CMK (cell line): ENCODE measurements at regions not wholly inside any gene's neighbourhood (a gene's known extent, or its start where the extent isn't known, plus 50 kb on each side); places are given as distances from the start of the nearest gene placed in this dataset.

ENCODE experiments used
- DNase-seq: peaks from one replicate; pipeline ENCODE4 v3.0.0-alpha.2; 2010; ENCODE audit warnings: low read depth

DNA sequence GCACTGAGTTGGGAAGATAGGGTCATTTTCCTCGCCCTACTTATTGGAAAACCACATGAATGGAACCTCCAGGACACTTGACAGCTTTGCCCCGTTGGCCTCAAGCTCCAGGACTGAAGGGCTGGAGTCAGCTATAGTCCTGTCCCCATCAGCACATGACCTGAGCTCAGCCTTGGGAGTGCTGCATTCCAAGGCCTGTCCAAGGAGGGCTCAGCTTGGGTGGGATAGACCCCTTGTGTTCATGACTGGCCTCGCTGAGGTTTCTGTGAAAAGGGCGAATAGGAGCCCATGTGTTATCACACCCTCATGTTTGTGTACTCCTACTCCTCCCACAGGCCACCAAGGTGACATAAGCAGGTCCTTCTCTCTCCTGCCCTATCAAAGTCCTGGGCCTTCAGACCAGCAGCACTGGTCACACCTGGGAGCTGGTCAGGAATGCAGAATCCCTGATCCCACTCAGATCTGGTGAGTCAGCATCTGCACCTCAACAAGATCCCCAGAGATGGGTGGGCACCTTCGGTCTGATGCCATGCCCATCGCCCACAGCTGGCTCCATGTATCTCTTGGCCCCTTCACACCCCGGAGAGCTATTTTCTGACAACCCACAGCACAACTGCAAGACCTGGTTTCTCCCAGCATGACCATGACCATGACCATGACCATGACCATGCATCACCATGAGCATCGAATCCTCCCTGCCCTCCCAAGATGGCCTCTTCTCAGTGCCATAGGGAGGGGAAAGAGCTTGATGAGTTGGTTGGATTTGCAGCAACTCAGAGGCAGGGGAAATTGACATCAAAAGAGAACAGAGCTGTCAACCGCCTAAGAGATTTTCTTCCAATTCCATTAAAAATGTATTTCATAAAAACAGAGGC lies 83.0 kb upstream of the RAB6C start:
- no peak for DNase-seq

DNA sequence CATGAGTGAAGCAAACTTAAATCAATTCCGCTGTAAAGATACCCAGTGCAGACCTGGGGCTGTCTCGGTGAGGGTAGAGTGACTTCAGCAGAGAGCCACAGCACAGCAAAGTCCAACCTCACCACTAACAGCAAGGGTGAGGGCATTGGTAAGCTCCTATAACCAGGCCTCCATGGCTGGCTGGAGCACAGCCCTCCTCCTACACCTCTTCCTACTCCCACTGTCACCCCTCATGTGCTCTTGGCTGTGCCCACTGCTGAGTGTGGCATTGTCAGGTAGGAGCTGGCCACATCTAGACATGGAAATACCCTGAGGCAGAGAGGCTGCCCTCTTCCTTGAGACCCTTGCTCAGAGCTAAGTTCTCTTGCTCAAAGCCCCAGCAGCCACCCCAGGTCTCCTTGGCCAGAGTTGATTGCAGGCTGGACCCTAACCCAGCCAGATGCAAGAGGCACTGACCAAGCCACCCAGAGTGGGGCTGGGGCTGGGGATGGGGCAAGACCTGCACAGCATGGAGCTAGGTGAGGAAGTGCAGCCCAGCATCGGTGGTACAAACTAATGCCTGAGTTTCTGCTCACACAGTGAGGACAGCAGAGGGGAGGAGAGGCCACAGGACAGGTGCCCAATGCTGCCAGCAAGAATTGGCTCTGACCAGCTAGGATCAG lies 77.6 kb upstream of the RAB6C start:
- DNase-seq: no peak

DNA sequence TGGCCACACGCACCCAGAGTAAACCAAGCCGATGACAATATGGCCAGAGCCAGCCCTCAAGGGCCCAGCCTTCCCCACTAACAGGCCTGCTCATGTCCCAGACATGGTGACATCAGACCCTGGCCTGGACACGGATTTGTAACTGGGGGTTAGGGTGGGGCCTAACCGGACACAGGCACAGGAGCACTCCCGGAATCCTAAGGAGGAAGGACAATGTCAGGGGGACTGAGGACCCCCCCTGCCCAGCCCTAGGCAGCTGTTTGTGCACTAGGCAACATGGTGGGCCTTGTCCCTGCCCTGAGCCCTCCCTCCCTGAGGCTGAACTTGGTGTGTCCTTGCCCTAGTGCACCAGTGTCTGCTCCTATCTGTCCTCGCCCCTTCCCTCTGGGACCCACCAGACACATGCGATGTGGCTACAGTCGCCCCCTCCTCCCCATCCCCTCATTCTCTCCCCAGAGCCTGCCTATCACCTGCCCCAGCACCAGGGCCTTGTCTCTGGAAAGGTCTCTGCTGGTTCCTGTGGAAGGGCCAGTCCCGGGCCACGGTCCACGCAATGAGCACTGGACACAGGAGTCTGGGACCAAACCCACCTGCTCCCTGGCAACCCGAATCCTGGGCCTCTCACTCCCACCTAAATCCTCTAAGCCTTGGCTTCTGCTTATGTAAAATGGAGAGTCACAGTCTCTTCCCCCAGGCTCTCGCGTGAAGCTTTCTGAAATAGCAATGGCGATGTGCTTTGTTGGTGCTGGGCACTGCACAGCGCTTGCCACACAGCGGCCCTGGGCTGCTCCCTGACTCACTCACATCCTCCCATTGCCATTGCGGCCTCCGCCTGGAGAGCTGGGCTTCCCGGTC lies 76.5 kb upstream of the RAB6C start:
- no peak for DNase-seq

DNA sequence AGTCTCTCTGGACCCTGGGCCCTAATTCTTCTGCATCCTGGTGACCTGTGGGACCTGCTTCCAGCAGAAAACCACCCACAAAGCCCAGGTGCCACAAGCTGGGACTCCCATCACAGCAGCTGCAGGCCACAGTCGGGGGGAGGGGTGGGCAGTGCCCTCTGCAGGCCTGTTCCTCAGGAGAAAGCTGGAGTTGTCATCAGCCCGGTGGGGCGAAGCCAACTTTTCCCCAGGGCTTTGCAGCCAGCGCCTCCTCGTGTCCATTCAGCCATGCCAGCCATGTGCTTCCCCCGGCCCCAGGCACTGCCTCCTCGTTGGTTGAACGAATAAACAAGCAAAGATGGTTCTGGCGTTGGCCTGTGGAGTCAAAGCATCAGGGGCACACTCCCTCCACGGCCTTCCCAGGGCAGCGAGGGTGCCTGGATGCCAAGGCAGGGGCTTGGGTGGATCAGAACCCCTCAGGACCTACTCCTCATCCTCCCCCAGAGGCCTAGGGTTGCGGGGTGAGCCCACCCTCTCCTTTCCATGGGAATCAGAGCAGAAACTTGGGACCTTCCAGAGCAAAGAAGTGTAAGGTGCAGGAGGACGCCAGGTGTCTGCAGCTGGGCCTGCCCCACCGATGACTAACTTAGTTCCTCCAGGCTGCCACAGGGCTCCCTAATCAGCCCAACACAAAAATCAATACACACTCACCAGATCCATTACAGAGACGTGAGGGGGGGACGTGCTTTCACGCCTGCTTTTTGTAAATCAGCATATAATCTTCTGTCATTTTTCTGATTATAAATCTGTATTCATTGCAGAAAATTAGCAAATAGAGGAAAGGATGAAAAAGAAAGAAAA lies 75.7 kb upstream of the RAB6C start:
- no peak for DNase-seq

DNA sequence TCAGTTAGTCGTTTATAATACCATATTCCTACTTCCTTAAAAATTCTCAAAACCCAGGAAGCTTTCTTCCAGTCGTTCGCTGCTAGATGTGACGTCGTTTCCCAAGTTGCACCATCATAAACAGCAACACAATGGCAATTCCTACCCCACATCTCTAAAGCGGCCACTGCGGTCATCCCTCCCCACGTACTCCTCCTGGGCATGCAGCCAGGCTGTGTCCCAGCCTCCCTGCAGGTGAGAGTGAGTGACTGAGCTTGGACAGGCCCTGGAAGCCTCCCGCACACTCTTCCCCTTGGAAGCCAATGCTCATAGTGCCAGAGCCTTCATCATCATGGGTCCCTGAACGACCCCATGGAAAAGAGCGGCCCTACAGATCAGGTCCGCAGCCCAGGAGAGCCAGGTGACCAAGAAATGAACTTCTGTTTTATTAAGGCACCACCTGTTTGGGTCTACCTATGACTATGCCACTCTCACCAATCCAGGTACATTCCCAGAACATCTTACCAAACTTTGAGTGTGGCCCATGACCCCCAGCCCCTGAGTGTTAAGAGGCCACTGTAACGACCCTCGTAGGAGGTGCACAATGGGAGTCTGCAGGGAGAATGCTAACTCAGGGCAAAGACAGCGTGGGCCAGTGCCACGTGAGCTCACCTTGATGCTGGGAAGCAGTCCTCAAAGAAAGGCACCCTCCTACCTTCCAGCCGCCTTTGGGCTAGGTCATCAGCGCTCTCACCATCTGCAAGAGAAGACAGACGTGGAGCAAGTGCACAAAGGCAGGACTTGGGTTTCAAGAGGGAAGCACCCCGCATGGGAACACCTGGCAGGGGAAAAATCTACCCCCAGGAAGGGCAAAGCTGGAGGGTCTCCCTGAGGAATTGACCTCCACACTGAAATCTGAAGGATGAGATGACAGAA lies 74.7 kb upstream of the RAB6C start:
- no peak for DNase-seq

DNA sequence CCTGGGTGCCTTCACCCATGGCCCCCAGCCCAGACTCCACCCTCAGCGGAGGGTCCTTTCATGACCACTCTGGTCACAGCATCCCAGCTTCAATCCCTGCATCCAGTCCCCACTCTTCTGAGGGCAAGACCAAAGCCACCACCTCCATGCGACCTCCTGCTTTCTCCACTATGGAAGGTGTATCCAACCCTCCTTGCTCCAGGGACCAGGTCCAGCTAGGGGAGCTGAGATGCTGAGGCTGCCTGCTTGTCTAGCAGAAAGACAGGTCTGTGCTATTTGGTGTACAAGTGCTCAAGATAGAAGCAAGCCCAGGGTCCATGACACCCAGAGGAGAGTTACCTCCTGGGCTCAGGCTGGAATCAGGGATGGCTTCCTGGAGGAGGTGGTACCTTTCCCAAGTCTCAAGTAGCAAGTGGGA lies 73.8 kb upstream of the RAB6C start:
- no peak for DNase-seq

DNA sequence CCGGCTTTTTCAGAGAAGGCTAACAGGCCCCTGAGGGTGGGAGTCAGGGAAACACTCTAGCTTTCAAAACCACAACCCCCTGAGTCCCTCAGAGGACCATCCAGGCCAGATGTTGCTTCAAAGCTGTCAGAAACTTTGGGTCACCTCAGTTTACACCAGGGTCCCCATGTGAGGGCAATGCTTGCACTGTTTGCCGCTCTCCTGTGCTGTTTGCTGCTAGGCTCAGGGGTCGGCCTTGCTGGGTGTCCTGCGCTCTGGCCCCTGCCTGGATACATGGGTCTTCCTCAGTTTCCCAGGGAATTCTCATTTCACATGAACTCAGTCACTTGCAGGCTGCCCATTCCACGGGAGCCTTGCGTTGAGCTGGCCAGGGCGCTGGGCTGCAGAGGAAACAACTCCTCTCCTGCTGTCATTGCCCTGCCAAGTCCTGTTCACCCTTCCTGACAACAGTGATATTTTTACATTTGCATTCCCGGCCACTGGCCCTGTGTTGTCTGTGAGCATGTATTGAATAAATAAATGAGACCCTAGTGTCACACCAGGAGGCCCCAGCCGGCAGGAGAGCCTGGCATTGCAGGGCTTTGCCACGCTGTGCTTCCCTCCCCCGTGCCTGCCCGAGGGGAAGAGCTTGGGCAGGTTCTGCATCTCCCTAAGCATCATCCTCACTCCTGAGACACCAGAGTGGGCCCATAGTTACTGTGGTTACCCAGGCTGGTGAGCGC lies 73.2 kb upstream of the RAB6C start:
- DNase-seq: no peak

DNA sequence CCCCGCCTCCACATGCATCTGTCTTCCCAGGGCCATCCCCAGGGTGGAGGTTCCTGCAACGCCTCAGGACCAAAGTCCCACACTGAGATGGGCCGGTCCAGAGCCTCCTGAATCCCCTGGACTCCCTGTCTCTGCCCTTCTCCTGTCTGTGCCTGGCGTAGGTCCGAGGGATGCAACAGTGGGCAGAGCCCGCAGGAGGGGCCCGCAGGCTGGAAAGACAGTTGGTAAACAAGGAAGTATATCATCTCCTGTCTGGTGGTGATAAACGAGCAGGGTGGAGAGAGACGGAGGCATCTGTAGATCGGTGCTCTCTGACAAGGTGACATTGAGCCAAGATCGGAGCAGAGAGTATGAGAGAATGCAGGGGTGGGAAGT lies 72.6 kb upstream of the RAB6C start:
- peak; percentile 3 for DNase-seq

DNA sequence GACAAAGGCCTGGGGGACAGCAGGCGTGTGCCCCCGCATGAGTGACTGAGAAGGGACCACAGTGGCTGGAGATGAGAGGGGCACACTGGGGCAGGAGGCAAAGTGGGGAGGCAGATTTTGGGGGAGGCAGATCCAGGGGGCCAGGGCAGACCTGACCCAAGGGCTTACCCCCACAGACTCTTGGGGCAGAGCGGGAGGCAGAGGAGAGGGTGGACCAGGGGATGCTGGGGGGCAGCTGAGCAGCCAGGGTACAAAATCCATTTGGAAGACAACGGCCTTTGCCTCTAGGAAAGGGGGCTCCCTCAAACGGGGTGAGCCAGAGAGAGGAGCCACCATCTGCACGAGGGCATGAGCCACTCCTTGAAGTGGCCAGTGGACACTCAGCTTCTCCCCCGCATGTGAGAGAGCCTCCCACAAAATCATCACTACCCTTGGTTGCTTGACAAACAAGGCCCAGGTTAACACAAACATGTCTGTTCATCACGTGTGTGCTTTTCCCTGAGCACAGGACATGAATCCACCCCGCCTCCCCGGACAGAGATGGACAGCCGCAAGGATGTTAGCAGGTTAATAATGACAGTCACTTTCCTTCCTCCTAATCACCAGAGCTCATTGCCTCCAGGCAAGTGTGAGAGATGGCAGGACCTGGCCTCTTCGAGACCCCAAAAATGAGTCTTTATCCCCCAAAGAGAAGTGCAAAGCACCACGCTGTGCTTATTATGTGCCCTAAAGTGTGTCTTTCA lies 72.0 kb upstream of the RAB6C start:
- DNase-seq: no peak

DNA sequence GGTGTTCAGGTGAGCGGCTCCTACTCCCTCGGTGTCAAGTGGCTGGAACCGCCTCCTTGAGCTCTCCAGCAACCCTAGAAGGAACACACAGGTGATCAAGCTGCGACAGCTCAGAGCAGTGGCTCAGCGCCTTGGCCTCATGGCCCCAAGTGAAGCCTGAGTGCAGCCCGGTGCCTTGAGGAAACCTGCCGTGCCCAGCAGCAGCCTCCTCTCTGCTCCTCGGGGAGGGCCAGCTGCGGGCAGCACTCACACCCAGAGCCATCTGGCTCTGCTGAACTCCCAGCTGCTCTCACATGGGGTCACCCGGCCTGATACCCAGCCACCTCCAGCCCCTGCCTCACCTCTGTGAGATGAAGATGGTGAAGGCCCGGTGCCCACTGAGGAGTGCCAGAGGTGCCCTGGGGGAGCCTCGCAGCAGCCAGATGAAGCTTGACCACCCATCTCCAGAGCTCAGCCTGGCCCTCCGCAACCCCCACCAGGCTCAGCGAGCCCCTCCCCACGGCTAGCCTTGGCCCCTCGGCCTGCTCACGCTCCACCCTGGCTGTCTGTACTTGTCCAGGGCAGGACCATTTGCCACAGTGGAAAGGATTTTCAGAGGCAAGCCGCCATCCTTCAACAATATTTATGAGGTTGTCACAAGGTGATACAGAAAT lies 70.6 kb upstream of the RAB6C start:
- no peak for DNase-seq

DNA sequence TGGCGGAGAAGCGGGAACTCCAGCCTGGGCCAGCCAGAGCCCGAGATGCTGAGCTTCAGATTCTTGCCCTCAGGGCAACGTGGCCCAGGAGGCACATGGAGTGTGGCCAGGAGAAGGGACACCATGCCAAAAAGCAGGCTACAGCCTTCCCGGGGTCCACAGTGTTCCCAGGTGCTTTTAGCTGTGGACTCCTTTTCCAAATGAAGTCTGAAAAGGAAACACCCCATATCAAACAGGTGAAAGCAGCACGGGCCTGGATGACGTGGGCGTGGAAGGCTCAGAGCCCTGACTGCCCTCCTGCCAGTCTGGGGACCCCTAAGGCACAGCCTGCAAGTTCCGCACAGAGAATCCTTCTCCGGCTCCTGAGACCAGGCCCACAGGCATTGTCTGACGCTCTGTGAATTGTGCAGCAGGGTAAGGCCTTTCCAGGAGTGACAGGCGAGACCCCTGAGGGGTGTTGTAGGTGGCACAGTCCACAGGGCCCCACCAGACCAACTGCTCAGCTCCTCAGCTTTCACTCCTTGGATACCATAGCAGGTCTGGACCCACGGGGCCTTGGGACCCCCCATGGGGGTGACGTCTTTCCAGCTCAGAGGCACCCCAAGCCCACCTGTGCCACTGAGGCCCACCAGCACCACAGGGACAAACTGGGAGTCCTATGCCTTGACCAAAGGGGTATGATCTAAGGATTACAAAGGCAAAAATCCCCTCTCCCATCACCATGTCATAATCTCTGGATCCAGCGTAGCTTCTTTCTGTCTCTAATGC lies 69.6 kb upstream of the RAB6C start:
- no peak for DNase-seq

DNA sequence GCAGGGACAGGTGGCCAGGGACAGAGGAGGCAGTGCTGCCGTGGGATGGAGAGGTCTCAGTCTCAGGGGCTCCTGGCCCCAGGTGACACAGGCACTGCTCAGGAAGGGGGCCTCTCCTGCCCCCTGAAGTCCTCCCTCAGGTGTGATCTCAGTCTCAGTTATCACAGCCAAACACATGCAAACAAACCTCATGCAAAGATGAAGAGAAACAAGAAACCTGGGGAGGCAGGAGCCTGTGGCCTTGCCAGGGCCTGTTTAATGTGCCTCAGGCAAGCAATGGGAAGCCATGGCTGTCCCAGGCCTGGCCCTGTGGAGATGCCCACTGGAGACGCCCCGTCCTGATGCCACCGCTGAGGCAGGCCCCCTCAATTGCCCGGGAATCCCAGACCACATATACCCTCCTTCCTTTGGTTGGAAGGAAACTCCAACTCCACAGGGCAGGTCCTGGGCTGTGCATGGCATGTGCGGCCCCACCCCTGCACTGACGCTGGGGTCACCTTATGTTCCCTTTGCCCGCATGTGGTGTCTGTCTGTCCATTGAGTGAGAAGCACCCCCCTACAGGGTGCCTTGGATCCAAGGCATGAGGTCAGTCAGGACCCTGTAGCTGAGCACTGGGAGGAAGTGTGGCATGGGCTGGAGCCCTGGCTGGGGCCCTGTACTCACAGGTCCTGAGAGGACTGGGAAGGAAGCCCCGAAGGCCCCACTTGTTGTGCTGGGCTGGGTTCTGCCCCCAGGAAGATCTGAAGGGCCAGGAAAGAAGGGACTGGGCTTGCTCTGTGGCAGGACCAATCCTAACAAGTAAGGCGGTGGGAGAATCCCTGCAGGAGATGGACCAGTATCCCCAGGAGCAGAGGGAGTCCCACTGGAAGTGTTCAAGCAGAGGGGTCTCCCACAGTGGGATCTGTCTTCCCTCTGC lies 68.8 kb upstream of the RAB6C start:
- no peak for DNase-seq

DNA sequence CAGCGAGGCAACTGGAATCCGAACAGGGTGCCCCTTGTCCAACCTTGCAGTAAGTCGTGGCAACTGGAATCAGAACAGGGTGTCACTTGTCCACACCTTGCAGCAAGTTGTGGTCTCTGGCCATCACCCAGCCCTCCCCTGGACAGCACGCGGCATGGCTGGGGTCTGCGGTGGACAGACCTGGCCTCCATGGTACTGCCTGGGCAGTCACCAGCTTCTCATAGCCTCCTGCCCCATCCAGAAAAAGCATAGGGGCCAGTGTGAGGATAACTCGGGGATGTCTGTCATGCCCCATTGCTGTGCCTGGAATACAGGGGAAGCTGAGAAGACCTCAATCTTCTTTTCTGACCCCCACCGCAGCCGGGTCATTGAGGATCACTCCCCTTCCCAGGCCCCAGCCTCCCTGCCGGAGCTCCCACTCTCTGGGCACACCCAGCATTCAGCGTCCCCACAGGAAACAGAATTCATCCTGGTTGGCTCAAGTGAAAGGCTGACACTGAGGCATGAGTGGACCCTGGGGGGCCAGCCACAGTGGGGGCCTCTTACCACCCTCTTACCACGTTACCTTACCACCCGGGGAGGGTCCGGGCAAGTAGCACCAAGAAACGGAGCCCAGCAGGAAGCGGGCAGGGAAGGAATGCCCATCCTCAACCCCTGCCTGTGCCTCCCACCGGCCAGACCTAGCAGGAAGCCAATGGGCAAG lies 68.0 kb upstream of the RAB6C start:
- no peak for DNase-seq

DNA sequence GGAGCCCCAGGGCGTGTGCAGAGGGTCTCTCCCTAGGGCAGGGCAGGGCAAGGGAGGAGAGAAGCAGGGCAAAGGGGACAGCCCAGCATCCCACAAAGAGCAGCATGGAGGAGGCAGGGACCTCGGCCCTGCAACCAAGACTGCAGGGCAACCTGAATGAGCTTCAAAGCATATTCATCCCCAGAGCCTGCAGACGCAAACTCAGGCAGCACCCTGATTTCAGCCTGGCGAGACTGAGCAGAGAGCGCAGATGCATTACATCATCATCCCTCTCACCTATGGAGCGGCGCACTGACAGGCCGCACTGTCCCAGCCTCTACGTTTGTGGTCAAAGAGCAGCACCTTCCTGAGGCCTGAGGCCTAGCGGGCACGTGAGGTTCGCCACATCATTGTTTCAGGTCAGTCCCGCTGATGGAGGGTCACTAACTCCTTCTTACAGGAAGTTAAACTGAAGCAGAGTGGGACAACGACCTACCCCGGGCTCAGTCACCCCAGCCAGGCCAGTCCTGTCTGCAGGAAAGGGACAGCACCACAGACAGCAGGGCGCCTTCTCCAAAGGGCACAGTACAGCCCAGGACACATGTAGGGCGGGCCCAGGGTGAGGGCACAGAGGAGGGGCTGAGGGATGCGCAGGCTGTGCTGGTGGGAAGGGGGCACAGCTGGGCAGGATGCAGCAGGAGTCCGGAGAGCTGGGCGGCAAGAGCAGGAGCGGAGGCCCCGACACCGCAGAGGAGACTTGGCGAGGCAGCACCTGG lies 67.2 kb upstream of the RAB6C start:
- DNase-seq: no peak

DNA sequence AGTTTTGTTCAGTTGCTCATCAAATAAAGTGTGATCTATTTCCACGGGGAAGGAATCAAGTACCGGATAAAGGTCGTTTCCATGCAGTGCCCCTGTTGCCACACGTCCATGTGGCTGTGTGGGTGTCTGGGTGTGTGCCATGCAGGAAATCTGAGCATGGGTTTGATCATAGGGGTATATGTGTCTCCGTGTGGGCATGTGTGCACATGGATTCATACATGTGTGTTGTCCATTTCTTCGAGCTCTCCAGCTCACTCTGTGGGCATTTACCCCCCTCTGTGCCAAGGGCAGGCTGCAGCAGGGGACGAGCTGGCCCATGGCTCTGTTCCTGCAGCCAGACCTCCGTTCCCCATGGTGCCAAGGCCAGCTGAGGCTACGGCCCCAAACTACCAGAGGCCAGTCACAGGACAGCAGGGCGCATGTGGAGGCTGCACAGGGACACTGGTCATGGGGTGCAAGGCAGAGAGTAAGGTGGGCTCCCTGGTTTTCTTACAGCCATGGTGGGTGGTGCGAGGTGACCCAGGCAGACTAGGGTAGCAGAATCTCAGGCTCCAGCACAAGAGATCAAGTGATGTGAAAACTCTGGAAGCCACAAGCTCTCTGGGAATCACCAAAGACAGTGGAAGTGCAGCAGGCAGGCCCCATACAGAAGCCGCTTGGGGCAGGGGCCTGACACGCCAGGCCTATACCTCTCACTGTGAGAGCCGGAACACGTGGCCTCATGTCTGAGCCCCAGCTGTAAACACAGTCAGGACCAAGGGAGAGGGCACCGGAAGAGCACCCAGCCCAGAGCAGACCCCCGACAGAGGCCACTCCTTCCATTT lies 66.4 kb upstream of the RAB6C start:
- DNase-seq: no peak
